ENCODE measurements at regions not wholly inside any gene's neighbourhood (a gene's known extent, or its start where the extent isn't known, plus 50 kb on each side); places are given as distances from the start of the nearest gene placed in this dataset.
A peak's percentile ranks its signal among the peaks of the same experiment; 100 is the strongest.

DNA sequence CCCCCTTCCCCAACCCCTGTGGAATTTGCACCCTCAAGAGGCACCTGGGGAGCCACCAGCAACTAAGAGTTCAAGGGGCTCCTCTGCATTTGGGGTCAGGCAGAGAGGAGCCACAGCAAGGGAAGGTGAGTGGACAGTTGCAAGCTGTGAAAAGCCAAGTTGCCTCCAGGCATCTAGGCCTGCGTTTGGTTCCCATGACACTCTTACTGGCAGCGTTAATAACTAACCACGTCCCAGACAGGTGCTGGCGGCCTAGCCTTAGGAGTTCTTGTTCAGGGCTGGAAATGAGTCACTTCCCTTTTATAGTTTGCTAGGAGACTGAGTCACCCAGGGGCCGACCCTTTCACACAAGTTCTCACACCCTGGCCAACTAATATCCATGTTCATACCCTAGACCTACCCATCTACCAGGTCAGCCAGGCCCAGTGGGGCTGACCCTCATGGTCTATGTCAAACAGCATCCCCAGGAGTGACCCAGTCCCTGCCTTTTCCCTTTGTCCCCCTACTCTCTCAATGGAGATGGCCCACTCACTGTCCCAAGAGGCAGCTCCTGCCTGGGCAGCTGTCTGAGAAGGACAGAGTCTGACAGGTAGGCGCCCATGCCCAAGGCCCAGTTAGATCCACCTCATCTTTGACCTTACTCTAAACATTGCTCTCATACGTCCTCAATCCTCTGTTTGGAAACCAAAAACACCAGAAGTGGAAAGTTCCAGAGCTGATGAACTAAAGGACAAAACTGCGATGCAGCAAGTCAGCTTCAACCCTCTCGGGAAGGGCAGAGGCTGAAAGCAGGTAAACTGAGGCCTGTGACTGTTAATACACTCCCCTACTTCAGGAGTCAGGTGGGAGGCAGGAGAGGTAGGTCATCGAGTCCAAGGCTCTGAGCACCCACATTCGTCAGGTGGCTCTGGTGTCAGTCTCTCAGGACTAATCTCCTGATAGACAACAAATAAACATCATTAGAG, 300.6 kb downstream of the SOX9 start:
- H3K9ac ChIP-seq (ENCODE audit: low read depth in 1 of 2, low read length in 2 of 2), result peak overlapping the region; percentile 24 to 41
- no peaks in the 10 kb centered on the region for H3K27me3 ChIP-seq (ENCODE audit: control insufficient read depth in 2 of 2, insufficient read depth in 2 of 2, low read length in 2 of 2)
- H3K9me3 ChIP-seq (ENCODE audit: control insufficient read depth in 2 of 2, low read length in 2 of 2), result peaks cover 3 to 4% of the 10 kb centered on the region in 2 donors
- H3K4me1 ChIP-seq (ENCODE audit: control insufficient read depth in 2 of 2, insufficient read depth in 2 of 2, low read length in 2 of 2), result peaks cover 25 to 35% of the 10 kb centered on the region in 2 donors
- H3K36me3 ChIP-seq (ENCODE audit: control insufficient read depth in 2 of 2, insufficient read depth in 2 of 2, low read length in 2 of 2), result peaks cover 20 to 33% of the 10 kb centered on the region in 2 donors
- peak overlapping the region; percentile 76 to 84 for H3K27ac ChIP-seq (ENCODE audit: low read depth in 2 of 2, low read length in 2 of 2)
- no peak overlapping the region for H3K4me3 ChIP-seq (ENCODE audit: low read length in 2 of 2)

DNA sequence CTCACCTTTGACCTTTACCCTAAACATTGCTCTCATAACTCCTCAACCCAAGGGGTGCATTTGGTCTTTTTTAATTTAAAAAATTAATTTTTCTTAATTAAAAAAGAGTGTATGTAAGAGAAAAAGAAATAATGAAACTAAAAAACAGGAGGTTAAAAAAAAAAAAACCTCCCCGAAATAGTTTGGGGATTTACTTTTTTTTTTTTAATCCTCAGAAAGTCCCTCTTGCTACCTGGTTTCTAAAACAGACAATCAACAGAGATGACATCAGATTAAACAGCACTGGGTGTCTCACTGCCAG, 301.3 kb downstream of the SOX9 start:
- Histone ChIP-seq H3K4me1 (ENCODE audit: control insufficient read depth in 2 of 2, insufficient read depth in 2 of 2, low read length in 2 of 2) (peaks cover 32 to 42% of the 10 kb centered on the region in 2 donors), H3K36me3 (ENCODE audit: control insufficient read depth in 2 of 2, insufficient read depth in 2 of 2, low read length in 2 of 2) (peaks cover 20 to 36% of the 10 kb centered on the region in 2 donors), H3K9ac (ENCODE audit: low read depth in 1 of 2, low read length in 2 of 2) (peak overlapping the region in 1 of 2 donors; percentile 41), H3K4me3 (ENCODE audit: low read length in 2 of 2) (no peak overlapping the region), H3K9me3 (ENCODE audit: control insufficient read depth in 2 of 2, low read length in 2 of 2) (peaks cover 1 to 4% of the 10 kb centered on the region in 2 donors), H3K27ac (ENCODE audit: low read depth in 2 of 2, low read length in 2 of 2) (peak overlapping the region in 1 of 2 donors; percentile 84), H3K27me3 (ENCODE audit: control insufficient read depth in 2 of 2, insufficient read depth in 2 of 2, low read length in 2 of 2) (no peaks in the 10 kb centered on the region)

DNA sequence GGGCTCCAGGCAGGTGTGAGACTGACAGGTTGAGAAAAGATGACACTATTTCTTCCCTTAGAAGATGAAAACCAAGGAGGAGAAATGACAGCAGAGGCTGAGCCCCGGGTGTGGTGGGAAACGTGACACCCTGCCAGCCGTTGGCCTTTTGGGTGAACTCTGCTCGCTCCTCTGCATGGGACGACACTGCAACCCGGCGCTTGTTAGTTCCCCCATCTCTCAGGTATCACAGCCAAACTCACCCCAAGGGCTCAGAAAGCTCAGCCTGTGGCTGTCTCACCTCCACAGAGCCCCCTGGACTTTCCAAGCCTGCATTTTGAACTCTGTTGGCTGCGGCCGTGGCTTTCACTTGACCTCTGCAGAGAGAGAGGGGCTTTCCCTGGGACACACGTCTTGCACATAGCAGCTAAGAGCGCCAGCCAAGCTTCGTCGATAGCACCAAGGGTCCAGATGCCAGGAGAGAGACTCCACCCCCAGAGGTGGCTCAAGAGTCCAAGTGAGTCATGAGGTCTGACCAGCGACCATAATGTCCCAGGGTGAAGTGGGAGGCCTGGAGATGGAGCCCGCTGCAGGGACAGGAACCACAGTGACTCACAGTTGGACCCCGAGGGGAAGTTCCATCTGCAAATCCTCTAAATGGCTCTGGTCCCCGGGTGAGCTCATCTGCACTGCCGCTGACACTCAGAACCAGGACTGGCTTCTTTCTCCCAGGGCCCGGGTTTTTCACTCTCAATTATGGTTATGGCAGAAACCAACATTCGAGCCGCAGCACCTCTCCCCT, 301.9 kb downstream of the SOX9 start:
- Histone ChIP-seq H3K9ac (ENCODE audit: low read depth in 1 of 2, low read length in 2 of 2) (no peak overlapping the region), H3K4me3 (ENCODE audit: low read length in 2 of 2) (peak overlapping the region in 1 of 2 donors; percentile 15), H3K4me1 (ENCODE audit: control insufficient read depth in 2 of 2, insufficient read depth in 2 of 2, low read length in 2 of 2) (peaks cover 37 to 47% of the 10 kb centered on the region in 2 donors), H3K36me3 (ENCODE audit: control insufficient read depth in 2 of 2, insufficient read depth in 2 of 2, low read length in 2 of 2) (peaks cover 18 to 36% of the 10 kb centered on the region in 2 donors), H3K27ac (ENCODE audit: low read depth in 2 of 2, low read length in 2 of 2) (peak overlapping the region in 1 of 2 donors; percentile 36), H3K9me3 (ENCODE audit: control insufficient read depth in 2 of 2, low read length in 2 of 2) (peaks cover 0 to 4% of the 10 kb centered on the region in 2 donors), H3K27me3 (ENCODE audit: control insufficient read depth in 2 of 2, insufficient read depth in 2 of 2, low read length in 2 of 2) (no peaks in the 10 kb centered on the region)

DNA sequence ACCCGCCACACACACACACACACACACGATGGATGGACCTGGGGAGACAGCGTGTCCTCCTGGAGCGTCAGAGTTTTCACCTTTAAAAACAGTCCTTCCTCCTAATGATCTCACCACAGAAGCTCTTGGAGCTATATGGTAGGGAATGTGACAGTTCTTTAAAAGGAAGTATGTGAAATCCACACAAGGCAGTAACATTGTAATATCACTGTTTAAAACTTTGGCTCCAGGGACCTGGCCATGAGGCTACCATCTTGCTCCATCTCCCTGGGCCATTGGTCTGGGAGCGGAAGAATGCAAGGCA, 302.4 kb downstream of the SOX9 start:
- peak overlapping the region in 1 of 2 donors; percentile 36 for H3K27ac ChIP-seq (ENCODE audit: low read depth in 2 of 2, low read length in 2 of 2)
- no peaks in the 10 kb centered on the region for H3K27me3 ChIP-seq (ENCODE audit: control insufficient read depth in 2 of 2, insufficient read depth in 2 of 2, low read length in 2 of 2)
- H3K4me1 ChIP-seq (ENCODE audit: control insufficient read depth in 2 of 2, insufficient read depth in 2 of 2, low read length in 2 of 2), result peaks cover 42 to 53% of the 10 kb centered on the region in 2 donors
- H3K9ac ChIP-seq (ENCODE audit: low read depth in 1 of 2, low read length in 2 of 2), result no peak overlapping the region
- peaks cover 0 to 2% of the 10 kb centered on the region in 2 donors for H3K9me3 ChIP-seq (ENCODE audit: control insufficient read depth in 2 of 2, low read length in 2 of 2)
- H3K36me3 ChIP-seq (ENCODE audit: control insufficient read depth in 2 of 2, insufficient read depth in 2 of 2, low read length in 2 of 2), result peaks cover 13 to 34% of the 10 kb centered on the region in 2 donors
- no peak overlapping the region for H3K4me3 ChIP-seq (ENCODE audit: low read length in 2 of 2)

DNA sequence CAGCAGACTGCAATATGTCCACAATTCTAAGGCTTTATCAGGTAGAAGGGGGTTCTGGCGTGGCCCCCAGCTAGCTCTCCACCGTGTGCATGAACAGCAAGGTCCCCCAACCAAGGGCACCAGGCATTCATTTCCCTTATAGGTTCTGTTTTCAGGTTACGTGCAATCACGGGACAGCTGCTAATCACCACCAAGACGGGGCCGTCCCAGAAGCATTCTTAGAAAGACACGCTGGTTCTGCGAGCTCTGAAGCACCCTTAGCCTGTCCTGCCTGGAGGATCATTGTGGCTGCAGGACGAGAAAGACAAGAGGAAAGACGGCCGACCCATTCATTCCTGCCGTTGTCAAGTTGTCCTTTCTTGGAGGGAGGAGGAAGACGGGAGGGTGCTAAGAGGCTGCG, 302.9 kb downstream of the SOX9 start:
- Histone ChIP-seq H3K9ac (ENCODE audit: low read depth in 1 of 2, low read length in 2 of 2) (no peak overlapping the region), H3K4me1 (ENCODE audit: control insufficient read depth in 2 of 2, insufficient read depth in 2 of 2, low read length in 2 of 2) (peaks cover 47 to 57% of the 10 kb centered on the region in 2 donors), H3K36me3 (ENCODE audit: control insufficient read depth in 2 of 2, insufficient read depth in 2 of 2, low read length in 2 of 2) (peaks cover 10 to 32% of the 10 kb centered on the region in 2 donors), H3K27ac (ENCODE audit: low read depth in 2 of 2, low read length in 2 of 2) (no peak overlapping the region), H3K4me3 (ENCODE audit: low read length in 2 of 2) (no peak overlapping the region), H3K27me3 (ENCODE audit: control insufficient read depth in 2 of 2, insufficient read depth in 2 of 2, low read length in 2 of 2) (no peaks in the 10 kb centered on the region), H3K9me3 (ENCODE audit: control insufficient read depth in 2 of 2, low read length in 2 of 2) (no peaks in the 10 kb centered on the region)

DNA sequence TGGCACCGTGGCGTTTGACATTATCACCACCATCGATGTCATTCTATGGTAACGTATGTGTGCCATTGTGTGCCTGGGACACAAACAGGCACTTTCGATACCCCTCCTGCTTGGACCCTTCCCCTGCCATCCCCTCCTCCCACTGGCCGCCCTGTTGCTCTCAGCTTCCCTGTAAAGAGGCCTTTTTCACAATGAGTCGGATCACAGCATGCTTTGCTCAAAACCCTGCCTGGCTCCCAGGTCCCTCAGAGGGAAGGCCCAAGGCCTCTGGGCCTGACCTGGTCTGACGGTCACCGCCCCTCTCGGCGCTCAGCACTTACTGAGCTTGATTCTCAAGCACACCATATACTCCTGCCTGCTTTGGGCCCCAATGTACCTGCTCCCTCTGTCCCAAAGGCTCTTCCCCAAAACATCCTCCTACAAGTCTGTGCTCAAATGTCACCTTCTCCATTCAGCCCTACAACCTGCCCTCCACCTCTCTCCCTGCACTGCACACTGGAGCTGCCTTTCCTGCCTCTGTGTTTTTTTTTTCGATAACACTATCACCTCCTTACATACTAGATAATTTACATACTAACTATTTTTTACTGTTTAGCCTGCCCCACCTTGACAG, 303.8 kb downstream of the SOX9 start:
- Histone ChIP-seq H3K27ac (ENCODE audit: low read depth in 2 of 2, low read length in 2 of 2) (no peak overlapping the region), H3K9ac (ENCODE audit: low read depth in 1 of 2, low read length in 2 of 2) (no peak overlapping the region), H3K9me3 (ENCODE audit: control insufficient read depth in 2 of 2, low read length in 2 of 2) (no peaks in the 10 kb centered on the region), H3K27me3 (ENCODE audit: control insufficient read depth in 2 of 2, insufficient read depth in 2 of 2, low read length in 2 of 2) (no peaks in the 10 kb centered on the region), H3K4me3 (ENCODE audit: low read length in 2 of 2) (no peak overlapping the region), H3K36me3 (ENCODE audit: control insufficient read depth in 2 of 2, insufficient read depth in 2 of 2, low read length in 2 of 2) (peaks cover 7 to 28% of the 10 kb centered on the region in 2 donors), H3K4me1 (ENCODE audit: control insufficient read depth in 2 of 2, insufficient read depth in 2 of 2, low read length in 2 of 2) (peaks cover 55 to 66% of the 10 kb centered on the region in 2 donors)

DNA sequence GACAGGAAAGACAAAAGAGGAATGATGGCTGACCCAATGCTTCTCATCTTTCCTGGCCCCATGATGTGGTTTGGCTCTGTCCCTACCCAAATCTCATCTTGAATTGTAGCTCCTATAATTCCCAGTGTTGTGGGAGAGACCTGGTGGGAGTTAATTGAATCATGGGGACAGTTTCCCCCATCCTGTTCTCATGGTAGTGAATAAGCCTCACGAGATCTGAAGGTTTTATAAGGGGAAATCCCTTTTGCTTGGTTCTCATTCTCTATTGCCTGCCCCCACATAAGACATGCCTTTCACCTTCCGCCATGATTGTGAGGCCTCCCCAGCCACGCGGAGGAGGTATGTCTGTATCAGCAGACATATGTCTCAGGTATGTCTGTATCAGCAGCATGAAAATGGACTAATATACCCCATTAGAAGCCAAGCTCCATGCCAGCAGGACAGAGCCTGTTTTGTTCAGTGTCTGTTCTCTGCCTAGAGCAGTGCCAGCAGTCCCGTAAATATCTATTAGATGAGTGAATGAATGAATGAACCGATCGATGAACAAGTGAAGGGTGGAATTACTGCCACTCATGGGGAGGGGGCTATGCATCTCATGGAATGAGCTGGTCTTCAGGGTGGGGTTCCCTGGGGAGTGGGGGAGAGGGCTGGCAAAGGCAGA, 304.4 kb downstream of the SOX9 start:
- no peaks in the 10 kb centered on the region for H3K9me3 ChIP-seq (ENCODE audit: control insufficient read depth in 2 of 2, low read length in 2 of 2)
- H3K36me3 ChIP-seq (ENCODE audit: control insufficient read depth in 2 of 2, insufficient read depth in 2 of 2, low read length in 2 of 2), result peaks cover 7 to 23% of the 10 kb centered on the region in 2 donors
- H3K9ac ChIP-seq (ENCODE audit: low read depth in 1 of 2, low read length in 2 of 2), result no peak overlapping the region
- H3K4me1 ChIP-seq (ENCODE audit: control insufficient read depth in 2 of 2, insufficient read depth in 2 of 2, low read length in 2 of 2), result peaks cover 56 to 65% of the 10 kb centered on the region in 2 donors
- no peak overlapping the region for H3K4me3 ChIP-seq (ENCODE audit: low read length in 2 of 2)
- H3K27me3 ChIP-seq (ENCODE audit: control insufficient read depth in 2 of 2, insufficient read depth in 2 of 2, low read length in 2 of 2), result no peaks in the 10 kb centered on the region
- no peak overlapping the region for H3K27ac ChIP-seq (ENCODE audit: low read depth in 2 of 2, low read length in 2 of 2)

DNA sequence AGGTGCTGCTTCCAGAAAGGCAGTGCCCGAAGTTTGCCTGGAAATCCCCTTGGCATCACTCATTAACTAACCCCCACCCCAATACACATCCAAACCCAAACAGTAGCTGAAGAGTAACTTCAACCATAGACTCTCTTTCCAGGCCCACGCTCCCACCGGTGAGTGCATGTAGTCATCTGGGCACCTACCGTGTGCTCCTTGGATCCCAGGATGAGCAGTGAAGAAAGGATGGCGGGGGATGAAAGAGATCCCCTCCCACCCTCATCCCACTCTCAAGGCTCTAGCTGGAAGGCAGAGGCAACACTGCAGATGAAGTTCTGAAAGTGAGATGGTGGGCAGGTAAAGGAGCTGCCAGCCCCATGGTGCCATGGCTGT, 305.0 kb downstream of the SOX9 start:
- no peak overlapping the region for H3K9ac ChIP-seq (ENCODE audit: low read depth in 1 of 2, low read length in 2 of 2)
- H3K9me3 ChIP-seq (ENCODE audit: control insufficient read depth in 2 of 2, low read length in 2 of 2), result no peaks in the 10 kb centered on the region
- no peaks in the 10 kb centered on the region for H3K27me3 ChIP-seq (ENCODE audit: control insufficient read depth in 2 of 2, insufficient read depth in 2 of 2, low read length in 2 of 2)
- H3K4me3 ChIP-seq (ENCODE audit: low read length in 2 of 2), result no peak overlapping the region
- H3K4me1 ChIP-seq (ENCODE audit: control insufficient read depth in 2 of 2, insufficient read depth in 2 of 2, low read length in 2 of 2), result peaks cover 56 to 65% of the 10 kb centered on the region in 2 donors
- H3K27ac ChIP-seq (ENCODE audit: low read depth in 2 of 2, low read length in 2 of 2), result no peak overlapping the region
- peaks cover 7 to 23% of the 10 kb centered on the region in 2 donors for H3K36me3 ChIP-seq (ENCODE audit: control insufficient read depth in 2 of 2, insufficient read depth in 2 of 2, low read length in 2 of 2)

DNA sequence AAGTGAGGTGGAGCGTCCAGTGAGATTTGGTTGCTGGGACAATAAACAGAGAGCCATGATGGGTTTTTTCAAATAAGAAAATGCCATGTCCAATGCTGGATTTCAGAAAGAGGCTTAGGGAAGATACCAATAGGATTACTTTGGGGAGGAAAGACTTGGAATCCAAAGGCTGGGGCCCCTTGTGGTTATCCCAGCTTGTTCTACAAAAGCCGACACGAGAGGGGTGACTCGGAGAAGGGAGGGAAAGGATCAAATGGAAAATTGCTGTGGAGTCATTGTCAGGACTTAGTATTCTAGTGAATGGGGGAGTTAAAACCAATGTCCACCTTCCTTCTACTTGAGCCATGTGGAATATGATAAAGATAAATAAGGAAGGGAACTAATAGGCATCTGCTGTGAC, 305.5 kb downstream of the SOX9 start:
- Histone ChIP-seq H3K4me3 (ENCODE audit: low read length in 2 of 2) (no peak overlapping the region), H3K27ac (ENCODE audit: low read depth in 2 of 2, low read length in 2 of 2) (no peak overlapping the region), H3K9ac (ENCODE audit: low read depth in 1 of 2, low read length in 2 of 2) (no peak overlapping the region), H3K9me3 (ENCODE audit: control insufficient read depth in 2 of 2, low read length in 2 of 2) (no peaks in the 10 kb centered on the region), H3K4me1 (ENCODE audit: control insufficient read depth in 2 of 2, insufficient read depth in 2 of 2, low read length in 2 of 2) (peaks cover 56 to 66% of the 10 kb centered on the region in 2 donors), H3K36me3 (ENCODE audit: control insufficient read depth in 2 of 2, insufficient read depth in 2 of 2, low read length in 2 of 2) (peaks cover 7 to 23% of the 10 kb centered on the region in 2 donors), H3K27me3 (ENCODE audit: control insufficient read depth in 2 of 2, insufficient read depth in 2 of 2, low read length in 2 of 2) (no peaks in the 10 kb centered on the region)

All from mucosa of rectum (tissue), 2 donors.